ENCODE measurements at regions not wholly inside any gene's neighbourhood (a gene's known extent, or its start where the extent isn't known, plus 50 kb on each side); places are given as distances from the start of the nearest gene placed in this dataset.
"Not testable (repeated sequence)": the region's sequence is repeated elsewhere in the genome, so short reads cannot be mapped to it uniquely, and the experiment has no call there.

GRCh38 chr2:36058076-36058475, 297.5 kb upstream of the CRIM1 start:
- no peak for DNase-seq (ENCODE audit: low spot score)

GRCh38 chr2:36052819-36053218, 302.8 kb upstream of the CRIM1 start:
- DNase-seq (ENCODE audit: low spot score): no peak

GRCh38 chr2:36044411-36044810, 311.2 kb upstream of the CRIM1 start:
- DNase-seq (ENCODE audit: low spot score): no peak

- DNase-seq (ENCODE audit: low spot score): no peak
Measured at GRCh38 chr2:36035137-36035536, 320.4 kb upstream of the CRIM1 start.

- DNase-seq (ENCODE audit: low spot score): no peak
Measured at GRCh38 chr2:36032046-36032445, 323.5 kb upstream of the CRIM1 start.

- DNase-seq (ENCODE audit: low spot score): no peak
Measured at GRCh38 chr2:36031471-36031870, 324.1 kb upstream of the CRIM1 start.

- DNase-seq (ENCODE audit: low spot score): no peak
Measured at GRCh38 chr2:36027616-36028015, 328.0 kb upstream of the CRIM1 start.

- DNase-seq (ENCODE audit: low spot score): no peak
Measured at GRCh38 chr2:36013064-36013463, 342.5 kb upstream of the CRIM1 start.

GRCh38 chr2:36006444-36006843, 349.1 kb upstream of the CRIM1 start:
- DNase-seq (ENCODE audit: low spot score): no peak

- no peak for DNase-seq (ENCODE audit: low spot score)
Measured at GRCh38 chr2:36002941-36003340, 352.6 kb upstream of the CRIM1 start.

- DNase-seq (ENCODE audit: low spot score): no peak
Measured at GRCh38 chr2:35997488-35997887, 358.1 kb upstream of the CRIM1 start.

GRCh38 chr2:35989503-35989902, 366.1 kb upstream of the CRIM1 start:
- peak; percentile 49 for DNase-seq (ENCODE audit: low spot score)

- DNase-seq (ENCODE audit: low spot score): no peak
Measured at GRCh38 chr2:35989040-35989439, 366.5 kb upstream of the CRIM1 start.

GRCh38 chr2:35986871-35987270, 368.7 kb upstream of the CRIM1 start:
- no peak for DNase-seq (ENCODE audit: low spot score)

GRCh38 chr2:35978218-35978617, 377.4 kb upstream of the CRIM1 start:
- DNase-seq (ENCODE audit: low spot score): no peak

GRCh38 chr2:35976611-35977010, 379.0 kb upstream of the CRIM1 start:
- DNase-seq (ENCODE audit: low spot score): no peak

GRCh38 chr2:35973737-35974132, 381.8 kb upstream of the CRIM1 start:
- DNase-seq (ENCODE audit: low spot score): no peak

GRCh38 chr2:35973132-35973736, 382.3 kb upstream of the CRIM1 start:
- no peak for DNase-seq (ENCODE audit: low spot score)

- DNase-seq (ENCODE audit: low spot score): no peak
Measured at GRCh38 chr2:35963824-35964223, 391.8 kb upstream of the CRIM1 start.

- no peak for DNase-seq (ENCODE audit: low spot score)
Measured at GRCh38 chr2:35963357-35963756, 392.2 kb upstream of the CRIM1 start.

- DNase-seq (ENCODE audit: low spot score): no peak
Measured at GRCh38 chr2:35962585-35963146, 392.9 kb upstream of the CRIM1 start.

GRCh38 chr2:35960596-35960995, 395.0 kb upstream of the CRIM1 start:
- no peak for DNase-seq (ENCODE audit: low spot score)

- not testable (repeated sequence) for DNase-seq (ENCODE audit: low spot score)
Measured at GRCh38 chr2:35957053-35957452, 398.5 kb upstream of the CRIM1 start.

- DNase-seq (ENCODE audit: low spot score): no peak
Measured at GRCh38 chr2:35946478-35946877, 409.1 kb upstream of the CRIM1 start.

Measured in ecto neural progenitor cell (in vitro differentiated cells).